Activated T-cell treated with anti-CD3 and anti-CD28 coated beads, Interleukin-2, amount 50 U/mL, for 1 hour (primary cell): ENCODE measurements at regions not wholly inside any gene's neighbourhood (a gene's known extent, or its start where the extent isn't known, plus 50 kb on each side); places are given as distances from the start of the nearest gene placed in this dataset.

Experiments
- DNase-seq: peaks from one replicate; pipeline ENCODE4 v3.0.0-alpha.2; 2020

DNA sequence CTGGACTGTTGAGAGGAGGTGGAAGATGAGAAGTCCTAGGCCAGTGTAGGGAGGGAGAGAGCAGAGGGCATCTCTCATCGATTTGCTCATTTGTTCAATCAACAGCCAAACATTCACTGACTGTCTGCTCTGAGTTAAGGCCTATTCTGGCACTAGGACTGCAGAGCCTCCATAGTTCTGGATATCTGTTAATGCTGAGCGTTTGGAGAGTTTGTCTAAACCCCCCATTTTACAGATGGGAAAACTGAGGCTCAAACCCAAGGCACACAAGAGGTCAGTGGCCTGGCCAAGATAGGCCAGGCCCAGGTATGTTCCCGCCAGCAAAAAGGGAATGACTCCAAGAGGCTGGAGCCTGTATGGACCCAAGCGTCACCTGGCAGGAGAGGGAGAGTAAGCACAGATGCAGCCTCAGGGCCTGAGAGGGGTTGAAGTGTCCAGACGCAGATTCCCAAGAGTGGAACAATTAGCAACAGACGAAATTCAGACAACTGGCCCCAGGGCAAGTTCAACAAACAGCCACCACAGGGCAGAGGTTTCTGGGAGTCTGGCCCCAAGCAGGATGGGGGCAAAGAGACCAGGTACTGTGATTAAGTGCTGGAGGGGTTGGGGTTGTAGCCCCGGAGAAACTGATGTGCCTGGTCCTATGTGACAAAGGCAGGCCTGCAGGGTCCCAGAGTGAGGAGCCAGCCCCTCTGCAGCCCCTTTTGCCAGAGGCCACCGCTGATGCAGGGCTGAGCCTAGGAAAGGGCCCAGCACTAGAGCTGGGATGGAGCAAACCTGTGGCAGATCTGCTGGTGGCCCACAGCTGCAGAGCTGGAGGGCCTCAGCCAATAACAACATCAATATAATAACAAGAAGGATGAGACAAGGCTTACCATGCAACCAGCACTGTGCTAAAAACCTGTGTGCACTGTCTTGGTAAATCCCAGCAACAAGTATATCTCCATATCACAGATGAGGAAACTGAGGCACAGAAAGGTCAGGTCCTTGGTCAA is 245.1 kb upstream of the TLE3 start:
- no peak for DNase-seq

- DNase-seq, result no peak
These were observed 244.4 kb upstream of the TLE3 start for GRCh38 chr15:70342141-70342540.

DNA sequence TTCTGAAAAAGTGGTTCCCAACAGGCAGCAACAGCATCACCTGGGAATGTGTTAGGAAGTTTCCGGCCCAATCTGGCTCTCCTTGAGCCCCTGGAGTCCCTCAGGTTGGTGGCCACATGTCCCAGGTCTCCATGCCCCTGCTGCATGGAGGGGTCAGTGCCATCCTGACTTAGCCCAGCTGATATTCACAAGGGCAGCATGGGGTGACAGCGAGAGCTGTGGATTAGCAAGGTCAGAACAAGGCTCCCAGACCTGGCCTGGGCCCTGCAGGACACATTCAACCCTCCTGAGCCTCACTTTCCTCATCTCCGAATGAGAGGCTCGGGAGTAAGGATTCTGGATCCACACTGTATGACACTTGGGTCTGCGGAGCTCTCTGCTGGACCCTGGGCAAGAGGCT is 243.8 kb upstream of the TLE3 start:
- no peak for DNase-seq

DNA sequence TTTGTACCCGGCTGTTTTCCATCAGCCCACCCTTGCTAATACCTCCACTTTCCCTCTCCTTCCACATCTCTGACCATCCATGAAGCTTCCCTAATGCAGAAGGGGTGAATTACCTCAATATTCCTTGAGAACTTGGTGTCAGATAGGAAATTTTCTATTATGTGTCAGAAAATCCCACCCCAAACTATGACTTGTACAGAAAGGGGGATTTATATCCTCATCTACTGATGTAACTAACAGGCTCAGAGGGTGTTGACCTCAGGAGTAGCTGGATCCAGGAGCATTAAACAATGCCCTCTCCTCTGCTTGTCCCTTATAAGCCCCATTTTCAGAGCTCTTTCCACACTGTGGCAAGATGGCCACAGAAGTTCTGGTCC is 242.8 kb upstream of the TLE3 start:
- no peak for DNase-seq

GRCh38 chr15:70339571-70340493 is 242.1 kb upstream of the TLE3 start:
- no peak for DNase-seq

GRCh38 chr15:70337277-70338186 is 239.8 kb upstream of the TLE3 start:
- no peak for DNase-seq

- DNase-seq, result no peak
These were observed 238.8 kb upstream of the TLE3 start for GRCh38 chr15:70336425-70337009.

DNA sequence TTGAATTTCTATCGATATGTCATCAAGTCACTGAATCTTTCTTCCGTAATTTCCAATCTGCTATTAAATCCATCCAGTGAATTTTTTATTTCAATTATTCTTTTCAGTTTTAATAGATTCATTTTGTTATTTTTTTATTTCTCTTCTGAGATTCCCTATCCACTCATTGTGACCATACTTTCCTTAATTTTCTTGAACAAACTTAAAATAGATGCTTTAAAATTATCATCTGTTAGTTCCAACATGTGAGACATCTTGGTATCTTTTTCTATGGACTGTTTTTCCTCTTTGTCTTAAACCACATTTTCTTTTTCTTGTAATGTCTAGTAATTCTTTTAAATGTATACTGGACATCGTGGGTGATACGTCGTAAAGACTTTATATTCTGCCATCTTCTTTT is 236.6 kb upstream of the TLE3 start:
- DNase-seq, result no peak

DNA sequence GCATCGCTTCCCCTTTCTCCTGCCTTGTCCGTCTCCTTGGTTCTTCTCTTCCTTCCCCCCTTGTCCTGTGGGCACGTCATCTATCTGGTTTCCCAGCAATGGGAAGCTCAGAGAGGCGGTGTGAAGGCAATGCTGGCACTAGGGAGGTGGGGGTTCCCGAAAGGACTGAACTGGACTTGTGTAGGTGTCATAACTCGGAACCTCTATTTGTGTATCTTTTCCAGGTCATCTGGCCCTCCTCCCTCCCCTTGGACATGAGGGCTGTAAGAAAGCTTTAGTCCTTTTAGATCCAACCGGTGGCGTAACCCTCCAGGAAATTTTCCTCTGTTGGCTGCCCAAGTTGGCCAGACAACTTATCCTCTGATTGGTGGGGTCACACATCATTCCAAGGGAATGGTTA is 231.5 kb upstream of the TLE3 start:
- DNase-seq, result no peak

- DNase-seq, result no peak
These were observed 231.0 kb upstream of the TLE3 start for GRCh38 chr15:70328679-70329115.

GRCh38 chr15:70327856-70328678 is 230.3 kb upstream of the TLE3 start:
- DNase-seq, result no peak

GRCh38 chr15:70327328-70327855 is 229.7 kb upstream of the TLE3 start:
- DNase-seq, result no peak

- no peak for DNase-seq
These were observed 226.6 kb upstream of the TLE3 start for GRCh38 chr15:70324001-70324974.

GRCh38 chr15:70323111-70323851 is 225.6 kb upstream of the TLE3 start:
- DNase-seq, result no peak

DNA sequence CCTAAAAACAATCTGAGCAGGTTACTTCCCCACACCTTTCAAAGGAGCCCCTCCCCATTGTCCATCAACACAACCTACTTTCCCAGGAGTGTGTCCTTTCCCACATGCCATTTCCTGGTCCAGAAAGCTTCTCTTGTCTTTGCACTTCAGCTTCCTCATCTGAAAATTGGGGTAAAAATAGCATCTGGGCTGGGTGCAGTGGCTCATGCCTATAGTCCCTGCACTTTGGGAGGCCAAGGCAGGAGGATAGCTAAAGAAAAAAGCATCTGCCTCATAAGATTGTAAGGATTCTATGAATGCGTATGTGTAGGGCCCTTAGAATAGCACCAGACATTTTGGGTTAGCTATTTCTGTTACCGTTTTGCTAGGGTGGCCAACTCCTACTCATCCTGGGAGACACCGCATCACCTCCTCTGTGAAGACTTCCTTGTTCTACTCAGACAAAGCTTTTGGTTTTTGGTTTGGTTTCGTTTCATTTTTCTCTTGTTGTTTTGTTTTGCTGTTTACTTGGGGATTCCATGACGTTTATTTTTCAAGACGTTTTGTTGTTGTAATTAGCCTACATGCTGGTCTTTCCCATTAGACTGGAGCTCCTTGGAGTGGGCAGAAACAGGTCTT is 224.4 kb upstream of the TLE3 start:
- DNase-seq, result no peak

DNA sequence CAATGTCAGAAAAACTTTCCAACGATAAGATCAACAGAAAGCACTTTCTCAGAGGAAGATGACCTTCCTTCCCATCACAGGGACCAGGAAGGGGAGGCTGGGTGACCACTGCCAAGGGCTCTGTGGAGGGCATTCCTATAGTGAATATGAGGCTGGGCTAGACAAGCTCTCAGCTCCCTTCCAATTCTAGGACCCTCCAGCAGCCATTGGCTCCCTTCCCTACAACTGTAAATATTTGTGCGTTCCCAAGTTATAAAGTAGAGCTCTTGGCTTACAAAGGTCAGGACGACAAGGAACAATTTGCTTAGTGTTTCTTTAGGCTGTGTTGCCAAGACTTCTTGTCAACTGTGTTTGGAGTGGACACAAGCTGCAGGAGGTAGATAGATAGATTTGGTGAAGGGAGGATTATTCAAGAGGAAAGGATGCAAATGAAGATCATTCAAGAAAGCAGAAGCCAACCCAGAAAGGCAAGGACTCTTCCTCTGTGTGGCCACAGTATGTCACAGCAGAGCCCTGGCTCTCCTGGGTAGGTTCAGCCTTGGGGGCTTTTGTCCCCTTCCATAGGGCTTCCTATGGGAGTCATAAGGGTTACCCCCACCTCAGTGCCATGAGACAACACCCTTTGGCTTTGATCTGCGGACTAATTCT is 223.6 kb upstream of the TLE3 start:
- no peak for DNase-seq

DNA sequence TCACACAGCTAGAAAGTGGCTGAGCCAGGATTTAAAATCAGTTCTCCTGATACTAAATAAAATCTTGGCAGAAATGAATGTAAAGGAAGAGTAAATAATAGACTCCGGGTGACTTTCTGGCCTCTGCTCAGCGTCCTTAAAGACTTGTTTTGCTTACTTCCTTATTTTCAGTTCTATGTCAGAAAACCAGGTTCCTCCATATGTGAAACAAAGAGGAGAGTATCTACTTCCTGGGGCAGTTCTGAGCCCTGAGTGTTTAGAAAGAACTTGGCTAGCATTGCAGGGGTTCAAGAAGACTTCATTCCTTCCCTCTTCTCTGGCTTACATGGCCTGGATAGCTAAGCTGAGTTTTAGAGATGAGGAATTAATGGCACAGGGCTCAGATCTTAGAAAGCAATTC is 222.8 kb upstream of the TLE3 start:
- DNase-seq, result no peak

DNA sequence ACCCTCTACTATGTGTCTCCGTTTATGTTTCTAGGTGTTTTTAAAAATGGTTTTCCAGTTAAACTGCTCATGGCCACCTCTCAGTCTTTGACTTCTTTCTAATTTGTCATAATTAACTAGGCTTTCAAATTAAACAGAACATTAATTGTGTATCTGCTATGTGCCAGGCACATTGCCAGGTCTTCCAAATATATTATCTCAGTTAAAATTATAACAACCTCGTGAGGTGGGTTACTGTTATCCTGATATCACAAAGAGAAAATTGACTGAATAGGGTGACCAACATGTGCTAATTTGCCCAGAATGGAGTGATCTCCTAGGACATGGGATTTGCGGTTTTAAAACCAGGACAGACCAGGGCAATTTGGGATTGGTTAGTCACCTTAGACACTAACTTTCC is 222.4 kb upstream of the TLE3 start:
- DNase-seq, result no peak
